Panc1 (cell line): ENCODE measurements at regions not wholly inside any gene's neighbourhood (a gene's known extent, or its start where the extent isn't known, plus 50 kb on each side); places are given as distances from the start of the nearest gene placed in this dataset.

Experiments used
- POLR2AphosphoS5 ChIP-seq: IDR thresholded peaks from 2 replicates; pipeline ENCODE4 v1.6.1; 2012; ENCODE audit warnings: mild to moderate bottlenecking, low read depth, low read length, moderate library complexity
- REST ChIP-seq, 2 experiments: IDR thresholded peaks; 2 replicates each; pipeline ENCODE4 v1.6.1; 2011 to 2012; ENCODE audit warnings: low read depth in 2 of 2, control low read depth in 1 of 2, low read length in 1 of 2, mild to moderate bottlenecking in 1 of 2, moderate library complexity in 1 of 2; ENCODE audit not compliant: insufficient read depth in 1 of 2
- SIN3A ChIP-seq: IDR thresholded peaks from 2 replicates; pipeline ENCODE4 v1.6.1; 2012; ENCODE audit warnings: low read depth, mild to moderate bottlenecking, low read length, moderate library complexity, borderline replicate concordance; ENCODE audit not compliant: insufficient read depth
- TCF7L2 ChIP-seq: IDR thresholded peaks from 2 replicates; pipeline ENCODE4 v1.6.1; 2011; ENCODE audit warnings: mild to moderate bottlenecking, low read depth, low read length, inconsistent platforms
- TF ChIP-seq, protein P1 (sequence below): fragments of 450-650 bp; IDR thresholded peaks from 2 replicates; pipeline ENCODE4 v1.5.1; 2017; ENCODE audit warnings: mild to moderate bottlenecking

- TF ChIP-seq POLR2AphosphoS5 (no peak), SIN3A (no peak), TCF7L2 (no peak), REST (IDR thresholded peaks at IDR 0.05; ENCODE audit: insufficient read depth in 1 of 2, low read depth in 2 of 2, low read length in 1 of 2) (no peak)
- TF ChIP-seq, protein P1, sequence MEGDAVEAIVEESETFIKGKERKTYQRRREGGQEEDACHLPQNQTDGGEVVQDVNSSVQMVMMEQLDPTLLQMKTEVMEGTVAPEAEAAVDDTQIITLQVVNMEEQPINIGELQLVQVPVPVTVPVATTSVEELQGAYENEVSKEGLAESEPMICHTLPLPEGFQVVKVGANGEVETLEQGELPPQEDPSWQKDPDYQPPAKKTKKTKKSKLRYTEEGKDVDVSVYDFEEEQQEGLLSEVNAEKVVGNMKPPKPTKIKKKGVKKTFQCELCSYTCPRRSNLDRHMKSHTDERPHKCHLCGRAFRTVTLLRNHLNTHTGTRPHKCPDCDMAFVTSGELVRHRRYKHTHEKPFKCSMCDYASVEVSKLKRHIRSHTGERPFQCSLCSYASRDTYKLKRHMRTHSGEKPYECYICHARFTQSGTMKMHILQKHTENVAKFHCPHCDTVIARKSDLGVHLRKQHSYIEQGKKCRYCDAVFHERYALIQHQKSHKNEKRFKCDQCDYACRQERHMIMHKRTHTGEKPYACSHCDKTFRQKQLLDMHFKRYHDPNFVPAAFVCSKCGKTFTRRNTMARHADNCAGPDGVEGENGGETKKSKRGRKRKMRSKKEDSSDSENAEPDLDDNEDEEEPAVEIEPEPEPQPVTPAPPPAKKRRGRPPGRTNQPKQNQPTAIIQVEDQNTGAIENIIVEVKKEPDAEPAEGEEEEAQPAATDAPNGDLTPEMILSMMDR: no peak
These were observed 478.3 kb downstream of the TNS3 start for GRCh38 chr7:47103498-47104205.
